Left ventricle myocardium inferior (tissue), 1 donor: ENCODE measurements at regions not wholly inside any gene's neighbourhood (a gene's known extent, or its start where the extent isn't known, plus 50 kb on each side); places are given as distances from the start of the nearest gene placed in this dataset.

ENCODE experiments used
- DNase-seq: peaks from one replicate; pipeline ENCODE4 v3.0.0-alpha.2; 2020
- H3K27ac ChIP-seq: fragments of 200-600 bp; replicated peaks from 2 replicates; pipeline ENCODE4 v1.8.0; 2021
- H3K27me3 ChIP-seq: fragments of 200-600 bp; 2 replicates; pipeline ENCODE4 v1.8.0; 2021; ENCODE audit warnings: low read depth
- H3K36me3 ChIP-seq: fragments of 200-600 bp; 2 replicates; pipeline ENCODE4 v1.8.0; 2021
- H3K4me1 ChIP-seq: fragments of 200-600 bp; 2 replicates; pipeline ENCODE4 v1.8.0; 2021
- H3K4me3 ChIP-seq: fragments of 200-600 bp; 2 replicates; pipeline ENCODE4 v1.8.0; 2021; ENCODE audit warnings: mild to moderate bottlenecking, moderate library complexity
- H3K9me3 ChIP-seq: fragments of 200-600 bp; replicated peaks from 2 replicates; pipeline ENCODE4 v1.8.0; 2021
- CTCF ChIP-seq: fragments of 200-600 bp; IDR thresholded peaks from 2 replicates; pipeline ENCODE4 v1.8.0; 2021; ENCODE audit warnings: antibody characterized with exemption, mild to moderate bottlenecking, borderline replicate concordance
- intact Hi-C: fragments of 100-400 bp; cut with micrococcal nuclease; formaldehyde crosslinking; loops from one replicate; pipeline ENCODE4 v1.11.0; 2022
- donor health status: DM: no; HTN: yes; CAD: no; lungs with severe emphysema.

- TF ChIP-seq CTCF = no peak
- no peaks in the 10 kb centered on the region for H3K4me1 ChIP-seq
- no peaks in the 10 kb centered on the region for H3K36me3 ChIP-seq
- no peak for DNase-seq
- no peaks in the 10 kb centered on the region for H3K9me3 ChIP-seq
- no peak overlapping the region for H3K4me3 ChIP-seq
- H3K27ac ChIP-seq = no peak overlapping the region
- H3K27me3 ChIP-seq = peaks cover 31% of the 10 kb centered on the region
- intact Hi-C loops = no loop called here
Observed at GRCh38 chr2:242053921-242054320, 184.4 kb downstream of the RTP5 start.

- no peak overlapping the region for H3K4me3 ChIP-seq
- H3K4me1 ChIP-seq = no peaks in the 10 kb centered on the region
- TF ChIP-seq CTCF = no peak
- DNase-seq = no peak
- H3K36me3 ChIP-seq = no peaks in the 10 kb centered on the region
- no peaks in the 10 kb centered on the region for H3K9me3 ChIP-seq
- no peak overlapping the region for H3K27ac ChIP-seq
- intact Hi-C loops = no loop called here
- H3K27me3 ChIP-seq = peaks cover 26% of the 10 kb centered on the region
Observed at GRCh38 chr2:242054406-242054805, 184.9 kb downstream of the RTP5 start.

- Histone ChIP-seq H3K27ac (no peak overlapping the region), H3K27me3 (peaks cover 24% of the 10 kb centered on the region), H3K36me3 (no peaks in the 10 kb centered on the region), H3K9me3 (peaks cover 2% of the 10 kb centered on the region), H3K4me3 (no peak overlapping the region), H3K4me1 (no peaks in the 10 kb centered on the region)
- DNase-seq = no peak
- TF ChIP-seq CTCF = no peak
- intact Hi-C loops = no loop called here
Observed at GRCh38 chr2:242054881-242055801, 185.6 kb downstream of the RTP5 start.

GRCh38 chr2:242056026-242056425 is 186.5 kb downstream of the RTP5 start:
- no peak for DNase-seq
- H3K9me3 ChIP-seq = peaks cover 8% of the 10 kb centered on the region
- H3K4me3 ChIP-seq = no peak overlapping the region
- no peak for TF ChIP-seq CTCF
- H3K4me1 ChIP-seq = no peaks in the 10 kb centered on the region
- intact Hi-C loops = no loop called here
- H3K27me3 ChIP-seq = peaks cover 24% of the 10 kb centered on the region
- no peaks in the 10 kb centered on the region for H3K36me3 ChIP-seq
- no peak overlapping the region for H3K27ac ChIP-seq

GRCh38 chr2:242056785-242057184 is 187.3 kb downstream of the RTP5 start:
- intact Hi-C loops = no loop called here
- no peak for TF ChIP-seq CTCF
- no peaks in the 10 kb centered on the region for H3K4me1 ChIP-seq
- peaks cover 24% of the 10 kb centered on the region for H3K27me3 ChIP-seq
- H3K27ac ChIP-seq = no peak overlapping the region
- no peak for DNase-seq
- H3K9me3 ChIP-seq = peaks cover 8% of the 10 kb centered on the region
- H3K36me3 ChIP-seq = no peaks in the 10 kb centered on the region
- H3K4me3 ChIP-seq = no peak overlapping the region
